HEK293T (cell line): ENCODE measurements at regions not wholly inside any gene's neighbourhood (a gene's known extent, or its start where the extent isn't known, plus 50 kb on each side); places are given as distances from the start of the nearest gene placed in this dataset.

Experiments
- CTCF ChIA-PET: fragments of 350-600 bp; formaldehyde crosslinking; extraction: SDS; loops from one replicate; lab custom pipeline; 2021; ENCODE audit warnings: antibody characterized with exemption, inconsistent platforms; lab: Yijun Ruan, JAX
- POLR2A ChIA-PET: fragments of 350-600 bp; formaldehyde crosslinking; extraction: SDS; loops from one replicate; lab custom pipeline; 2020; ENCODE audit warnings: antibody characterized with exemption, inconsistent platforms; lab: Yijun Ruan, JAX
- DNase-seq: peaks from one replicate; pipeline ENCODE4 v3.0.0; 2012; ENCODE audit warnings: mixed read lengths; ENCODE audit errors: extremely low spot score
- ARNT ChIP-seq: fragments of 450-650 bp; IDR thresholded peaks from 2 replicates; pipeline ENCODE4 v1.6.1; 2017; ENCODE audit warnings: mild to moderate bottlenecking
- BHLHE40 ChIP-seq: fragments of 450-650 bp; IDR thresholded peaks from 2 replicates; pipeline ENCODE4 v1.6.1; 2016; ENCODE audit warnings: mild to moderate bottlenecking, moderate library complexity, borderline replicate concordance
- CTBP1 ChIP-seq: fragments of 450-650 bp; IDR thresholded peaks from 2 replicates; pipeline ENCODE4 v1.6.1; 2016; ENCODE audit warnings: borderline replicate concordance
- ELF4 ChIP-seq: fragments of 450-650 bp; IDR thresholded peaks from 2 replicates; pipeline ENCODE4 v1.6.1; 2017; ENCODE audit warnings: antibody characterized with exemption
- FOXA1 ChIP-seq: fragments of 450-650 bp; IDR thresholded peaks from 2 replicates; pipeline ENCODE4 v1.6.1; 2016; ENCODE audit warnings: mild to moderate bottlenecking
- FOXK2 ChIP-seq: fragments of 450-650 bp; IDR thresholded peaks from 2 replicates; pipeline ENCODE4 v1.6.1; 2016; ENCODE audit warnings: mild to moderate bottlenecking
- FOXM1 ChIP-seq: fragments of 450-650 bp; IDR thresholded peaks from 2 replicates; pipeline ENCODE4 v1.6.1; 2017; ENCODE audit warnings: mild to moderate bottlenecking, borderline replicate concordance
- HDGF ChIP-seq: fragments of 450-650 bp; IDR thresholded peaks from 2 replicates; pipeline ENCODE4 v1.6.1; 2017; ENCODE audit warnings: antibody characterized with exemption, borderline replicate concordance
- L3MBTL2 ChIP-seq: fragments of 450-650 bp; conservative IDR thresholded peaks from 2 replicates; pipeline ENCODE4 v1.6.1; 2016; ENCODE audit warnings: mild to moderate bottlenecking
- LEF1 ChIP-seq: fragments of 450-650 bp; IDR thresholded peaks from 2 replicates; pipeline ENCODE4 v1.6.1; 2017; ENCODE audit warnings: mild to moderate bottlenecking, borderline replicate concordance
- NFRKB ChIP-seq: fragments of 450-650 bp; IDR thresholded peaks from 2 replicates; pipeline ENCODE4 v1.6.1; 2016; ENCODE audit warnings: mild to moderate bottlenecking, moderate library complexity
- SP1 ChIP-seq: fragments of 450-650 bp; IDR thresholded peaks from 2 replicates; pipeline ENCODE4 v1.6.1; 2017
- SUZ12 ChIP-seq: fragments of 450-650 bp; IDR thresholded peaks from 2 replicates; pipeline ENCODE4 v1.6.1; 2016; ENCODE audit warnings: mild to moderate bottlenecking
- TARDBP ChIP-seq: fragments of 450-650 bp; IDR thresholded peaks from 2 replicates; pipeline ENCODE4 v1.6.1; 2016
- ZNF384 ChIP-seq: fragments of 450-650 bp; IDR thresholded peaks from 2 replicates; pipeline ENCODE4 v1.6.1; 2016
- TF ChIP-seq, protein P1 (sequence below): fragments of 450-650 bp; IDR thresholded peaks from 2 replicates; pipeline ENCODE4 v1.6.1; 2016

DNA sequence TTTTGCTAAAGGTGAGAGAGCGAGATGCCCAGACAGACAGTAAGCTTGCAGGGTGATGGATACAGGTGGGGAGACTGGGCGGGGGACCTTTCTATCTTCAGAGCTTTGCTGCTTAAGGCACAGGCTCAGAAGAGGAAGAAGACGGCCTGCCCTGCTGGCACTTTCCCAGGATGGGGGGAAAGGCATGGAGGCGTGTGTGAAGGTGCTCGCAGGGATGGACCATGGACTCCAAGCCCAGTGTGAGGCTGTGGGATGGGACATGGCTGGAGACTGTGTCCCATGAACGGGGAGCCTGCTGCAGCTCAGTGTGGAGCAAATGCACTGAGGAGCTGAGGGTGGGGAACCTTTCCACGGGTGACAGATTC, 243.2 kb upstream of the IRX4 start:
- no peak for DNase-seq
- ChIA-PET CTCF (no interaction called here), POLR2A (no interaction called here)
- TF ChIP-seq FOXA1 (no peak), FOXK2 (no peak), TARDBP (no peak), CTBP1 (no peak), NFRKB (no peak), LEF1 (no peak), ARNT (no peak), SP1 (no peak), L3MBTL2 (no peak), HDGF (no peak), BHLHE40 (no peak), ZNF384 (no peak), ELF4 (no peak)
- TF ChIP-seq, protein P1, sequence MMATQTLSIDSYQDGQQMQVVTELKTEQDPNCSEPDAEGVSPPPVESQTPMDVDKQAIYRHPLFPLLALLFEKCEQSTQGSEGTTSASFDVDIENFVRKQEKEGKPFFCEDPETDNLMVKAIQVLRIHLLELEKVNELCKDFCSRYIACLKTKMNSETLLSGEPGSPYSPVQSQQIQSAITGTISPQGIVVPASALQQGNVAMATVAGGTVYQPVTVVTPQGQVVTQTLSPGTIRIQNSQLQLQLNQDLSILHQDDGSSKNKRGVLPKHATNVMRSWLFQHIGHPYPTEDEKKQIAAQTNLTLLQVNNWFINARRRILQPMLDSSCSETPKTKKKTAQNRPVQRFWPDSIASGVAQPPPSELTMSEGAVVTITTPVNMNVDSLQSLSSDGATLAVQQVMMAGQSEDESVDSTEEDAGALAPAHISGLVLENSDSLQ = no peak

DNA sequence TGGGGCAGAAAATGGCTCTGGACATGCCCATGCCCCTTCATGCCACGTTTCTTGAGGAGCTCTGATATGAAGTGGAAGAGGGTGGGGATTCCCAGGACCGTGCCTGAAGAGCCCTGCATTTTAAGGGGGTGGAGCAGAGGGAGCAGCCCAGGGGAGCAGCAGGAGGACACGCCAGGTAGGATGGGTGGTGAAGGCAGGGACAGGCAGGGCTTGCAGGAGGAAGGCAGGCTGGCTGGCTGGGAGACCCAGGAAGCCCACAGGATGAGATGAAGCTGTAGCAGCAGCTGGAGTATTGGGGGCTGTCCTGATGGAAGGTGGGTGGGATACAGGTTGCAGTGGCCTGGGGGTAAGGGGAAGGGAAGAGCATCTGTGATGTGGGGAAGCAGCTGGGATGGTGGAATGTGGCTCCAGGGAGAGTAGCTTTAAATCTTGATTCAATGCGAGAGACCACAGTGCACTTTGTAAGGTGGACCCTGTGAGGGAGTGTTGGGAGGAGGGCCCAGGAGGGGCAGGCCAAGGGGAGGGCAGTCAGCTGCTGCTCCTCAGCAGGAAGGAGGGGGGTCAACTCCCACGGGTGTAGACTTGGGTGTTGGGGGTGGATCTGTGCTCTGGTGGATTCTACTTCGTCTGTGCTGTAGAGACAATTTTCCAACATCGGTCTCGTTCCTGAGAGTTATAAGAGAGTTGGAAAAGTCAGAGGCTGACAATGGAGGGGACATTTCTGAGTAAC, 242.6 kb upstream of the IRX4 start:
- no peak for DNase-seq
- TF ChIP-seq ARNT (no peak), FOXK2 (no peak), LEF1 (no peak), CTBP1 (no peak), ELF4 (no peak), FOXM1 (no peak), BHLHE40 (no peak), SP1 (no peak), HDGF (no peak), L3MBTL2 (no peak), NFRKB (no peak)
- TF ChIP-seq, protein P1 = no peak
- CTCF ChIA-PET = no interaction called here
- POLR2A ChIA-PET = no interaction called here

DNA sequence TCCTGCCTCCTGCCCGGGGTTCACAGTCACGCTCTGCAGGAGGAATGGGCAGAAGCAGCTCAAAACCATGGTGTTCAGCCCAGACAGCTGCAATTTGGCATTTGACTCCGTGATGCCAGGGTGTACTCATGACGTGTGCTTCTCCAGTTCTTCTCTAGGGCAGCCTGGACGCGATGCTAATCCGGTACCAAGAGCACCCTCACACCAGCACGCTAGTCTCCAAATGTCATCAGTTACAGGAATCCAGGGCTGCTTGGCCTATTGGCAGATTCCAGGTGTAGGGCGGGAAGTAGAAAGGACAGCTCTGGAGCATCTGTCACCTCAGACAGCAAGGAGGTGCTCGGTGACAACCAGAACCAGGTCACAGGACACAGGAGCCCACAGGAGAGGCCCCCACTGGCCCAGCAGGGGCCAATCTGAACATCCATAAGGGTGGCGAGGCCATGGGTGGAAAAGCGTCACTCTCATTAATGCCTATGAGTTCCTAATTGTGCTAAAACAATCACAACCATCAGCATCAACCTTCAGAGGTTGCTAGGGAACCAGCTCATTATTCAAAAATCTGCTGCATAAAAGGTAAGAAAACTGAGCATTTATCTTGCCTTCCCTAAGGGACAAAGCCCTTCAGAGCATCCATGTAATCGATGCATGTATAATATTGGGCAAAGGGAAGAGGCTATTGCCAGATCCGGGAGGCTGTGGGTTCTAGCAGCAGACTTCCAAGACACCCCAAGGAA, 241.9 kb upstream of the IRX4 start:
- POLR2A ChIA-PET = no interaction called here
- DNase-seq = no peak
- TF ChIP-seq FOXK2 = no peak
- TF ChIP-seq FOXM1 = no peak
- TF ChIP-seq NFRKB = no peak
- no peak for TF ChIP-seq CTBP1
- TF ChIP-seq LEF1 = no peak
- no peak for TF ChIP-seq SUZ12
- no peak for TF ChIP-seq L3MBTL2
- no peak for TF ChIP-seq SP1
- TF ChIP-seq TARDBP = no peak
- CTCF ChIA-PET = no interaction called here

DNA sequence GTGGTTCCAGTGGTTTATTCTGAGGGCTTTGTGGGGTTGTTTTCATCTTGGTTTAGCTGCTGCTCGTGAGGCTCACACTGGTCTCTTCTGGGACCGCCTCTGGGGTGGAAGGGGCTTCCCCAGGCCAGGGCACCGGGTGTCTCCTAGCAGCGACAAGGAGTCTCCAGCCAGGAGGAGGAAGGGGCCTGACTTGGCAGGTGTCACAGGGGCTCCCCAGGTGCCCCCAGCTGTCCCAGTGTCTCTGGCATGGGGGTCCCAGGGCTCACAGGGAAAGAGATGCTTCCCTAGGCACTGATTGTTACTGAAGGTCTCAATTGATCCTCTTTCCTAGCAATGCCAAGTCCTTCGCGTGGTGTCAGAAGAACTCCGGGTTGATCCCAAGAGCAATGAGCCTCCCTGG, 241.1 kb upstream of the IRX4 start:
- TF ChIP-seq LEF1 (no peak), CTBP1 (no peak), SP1 (no peak), NFRKB (no peak), FOXA1 (no peak), TARDBP (no peak), FOXK2 (no peak), HDGF (no peak), SUZ12 (no peak)
- TF ChIP-seq, protein P1 = no peak
- no peak for DNase-seq
- POLR2A ChIA-PET = no interaction called here
- CTCF ChIA-PET = no interaction called here

DNA sequence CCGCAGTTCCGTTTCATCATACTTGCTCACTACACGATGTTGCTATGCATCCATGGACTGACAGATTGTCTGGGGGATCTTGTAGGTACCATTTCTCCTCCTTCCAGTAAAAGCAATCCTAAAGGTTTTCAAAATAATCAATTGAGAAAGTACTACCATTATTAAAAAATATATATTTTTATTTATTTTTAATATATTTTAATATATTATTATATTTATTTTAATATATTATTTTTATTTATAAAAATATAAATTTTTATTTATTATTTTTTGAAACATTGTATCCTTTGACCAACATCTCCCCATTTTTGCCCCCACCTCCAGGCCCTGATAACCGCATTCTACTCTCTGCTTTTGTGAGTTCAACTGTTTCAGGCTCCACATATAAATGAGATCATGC, 237.6 kb upstream of the IRX4 start:
- no peak for DNase-seq
- no peak for TF ChIP-seq TARDBP
- TF ChIP-seq, protein P1 = no peak
- no peak for TF ChIP-seq FOXK2
- CTCF ChIA-PET = no interaction called here
- POLR2A ChIA-PET = no interaction called here

DNA sequence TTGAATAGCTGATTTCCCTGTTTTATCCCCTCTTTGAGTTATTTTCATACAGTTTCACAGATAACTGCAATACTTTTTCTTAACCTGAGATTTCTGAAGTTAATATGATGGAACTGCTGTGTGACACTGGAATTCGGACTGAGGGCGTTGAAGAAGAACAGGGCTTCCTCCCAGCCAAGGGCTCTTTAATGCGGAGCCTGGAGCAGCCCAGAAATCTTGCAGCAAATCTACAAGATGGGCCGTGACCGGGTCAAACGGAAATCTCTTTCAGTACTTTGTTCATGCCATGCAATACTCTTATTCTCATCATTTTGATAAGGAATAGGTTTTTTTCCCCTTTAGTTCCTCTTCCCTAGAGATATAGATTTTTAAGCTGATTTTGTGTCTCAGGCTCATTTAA, 236.8 kb upstream of the IRX4 start:
- DNase-seq = no peak
- ChIA-PET POLR2A (no interaction called here), CTCF (interaction anchor here (0.6 kb wide), 1 partner anchor 741 kb away, joined by 3 read pairs; no protein-coding TSS in a partner anchor)
- TF ChIP-seq BHLHE40 = no peak
- TF ChIP-seq, protein P1 = no peak
- TF ChIP-seq ELF4 = no peak
- no peak for TF ChIP-seq SUZ12
- TF ChIP-seq FOXM1 = no peak
- TF ChIP-seq FOXA1 = no peak
- TF ChIP-seq TARDBP = no peak
- no peak for TF ChIP-seq SP1
